RWPE1 (cell line): ENCODE measurements at regions not wholly inside any gene's neighbourhood (a gene's known extent, or its start where the extent isn't known, plus 50 kb on each side); places are given as distances from the start of the nearest gene placed in this dataset.

Experiments
- CTCF ChIA-PET: fragments of 350-600 bp; sonication (Branson Sonifier 250); formaldehyde crosslinking; extraction: SDS; loops from one replicate; lab custom pipeline; 2021; lab: Yijun Ruan, JAX
- POLR2A ChIA-PET: fragments of 400-600 bp; formaldehyde crosslinking; extraction: SDS; loops from one replicate; lab custom pipeline; 2020; ENCODE audit warnings: antibody characterized with exemption; ENCODE audit not compliant: low non-redundant PET; lab: Yijun Ruan, JAX
- DNase-seq: peaks from one replicate; pipeline ENCODE4 v3.0.0; 2012; ENCODE audit warnings: low spot score
- H3K27ac ChIP-seq: fragments of 450-650 bp; 2 replicates; pipeline ENCODE4 v1.5.1; 2017
- CTCF ChIP-seq: fragments of 450-650 bp; conservative IDR thresholded peaks from 2 replicates; pipeline ENCODE4 v1.5.1; 2017; ENCODE audit warnings: low read depth, mild to moderate bottlenecking

GRCh38 chr11:10358696-10359095 lies 53.8 kb downstream of the ADM start:
- H3K27ac ChIP-seq, result 0 out of 2 replicates have a peak overlapping the region, but pooled peaks have one; percentile 6
- POLR2A ChIA-PET, result no interaction called here
- no peak for TF ChIP-seq CTCF
- DNase-seq, result no peak
- CTCF ChIA-PET, result no interaction called here

- DNase-seq, result no peak
- no peak overlapping the region for H3K27ac ChIP-seq
- TF ChIP-seq CTCF, result no peak
- CTCF ChIA-PET, result no interaction called here
- POLR2A ChIA-PET, result no interaction called here
These were observed 54.3 kb downstream of the ADM start for GRCh38 chr11:10359171-10359570.

- ChIA-PET POLR2A (no interaction called here), CTCF (no interaction called here)
- H3K27ac ChIP-seq, result no peak overlapping the region
- no peak for DNase-seq
- TF ChIP-seq CTCF, result no peak
These were observed 56.0 kb downstream of the ADM start for GRCh38 chr11:10360835-10361234.

GRCh38 chr11:10365045-10365444 lies 60.2 kb downstream of the ADM start:
- ChIA-PET POLR2A (interaction anchor here (0.5 kb wide), 1 partner anchor 60 kb away, joined by 6 read pairs; the partner anchor contains the start of gene ADM), CTCF (no interaction called here)
- DNase-seq, result no peak
- TF ChIP-seq CTCF, result no peak
- no peak overlapping the region for H3K27ac ChIP-seq

- H3K27ac ChIP-seq, result peak overlapping the region; percentile 60
- peak; percentile 73 for DNase-seq
- CTCF ChIA-PET, result interaction anchor here (0.5 to 1.5 kb wide), 16 partner anchors 8 to 1508 kb away, joined by 3 to 8 read pairs (median 4); partner anchors contain the start of genes ADM and AMPD3
- peak; percentile 76 for TF ChIP-seq CTCF
- POLR2A ChIA-PET, result no interaction called here
These were observed 61.9 kb downstream of the ADM start for GRCh38 chr11:10366568-10367331.

GRCh38 chr11:10371926-10372641 lies 67.2 kb downstream of the ADM start:
- DNase-seq, result no peak
- CTCF ChIA-PET, result no interaction called here
- TF ChIP-seq CTCF, result no peak
- no peak overlapping the region for H3K27ac ChIP-seq
- POLR2A ChIA-PET, result no interaction called here
